OCI-LY3 (cell line): ENCODE measurements at regions not wholly inside any gene's neighbourhood (a gene's known extent, or its start where the extent isn't known, plus 50 kb on each side); places are given as distances from the start of the nearest gene placed in this dataset.

Experiments used
- EZH2phosphoT487 ChIP-seq: fragments of 200-600 bp; shearing (Covaris generic); IDR thresholded peaks from 2 replicates; pipeline ENCODE4 v1.6.1; 2018; ENCODE audit warnings: antibody characterized with exemption, mixed run types, low read depth
- TF ChIP-seq, protein P1 (sequence below): fragments of 200-600, 300-600 bp; sonication (generic); IDR thresholded peaks from 2 replicates; pipeline ENCODE4 v1.5.1; 2014; ENCODE audit warnings: antibody characterized with exemption, low read length, low read depth

DNA sequence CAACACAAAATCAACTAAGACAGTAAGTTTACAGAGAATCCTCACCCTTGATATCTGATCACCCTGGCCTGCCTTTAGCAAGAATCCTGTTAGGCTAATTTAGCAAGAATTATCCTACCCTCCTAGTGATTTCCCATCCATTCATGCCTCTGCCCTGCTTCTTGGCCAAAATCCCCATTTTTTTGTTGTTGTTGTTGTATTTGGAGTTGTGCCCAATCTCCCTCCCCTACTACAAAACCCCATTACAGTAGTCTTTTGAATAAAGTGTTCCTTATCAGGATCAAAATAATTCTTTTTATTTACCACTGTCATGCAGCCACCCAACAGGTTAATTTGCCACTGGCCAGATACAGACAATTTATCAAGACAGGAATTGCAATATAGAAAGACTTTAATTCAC, 58.5 kb upstream of the CLINT1 start:
- TF ChIP-seq EZH2phosphoT487 = no peak
- TF ChIP-seq, protein P1, sequence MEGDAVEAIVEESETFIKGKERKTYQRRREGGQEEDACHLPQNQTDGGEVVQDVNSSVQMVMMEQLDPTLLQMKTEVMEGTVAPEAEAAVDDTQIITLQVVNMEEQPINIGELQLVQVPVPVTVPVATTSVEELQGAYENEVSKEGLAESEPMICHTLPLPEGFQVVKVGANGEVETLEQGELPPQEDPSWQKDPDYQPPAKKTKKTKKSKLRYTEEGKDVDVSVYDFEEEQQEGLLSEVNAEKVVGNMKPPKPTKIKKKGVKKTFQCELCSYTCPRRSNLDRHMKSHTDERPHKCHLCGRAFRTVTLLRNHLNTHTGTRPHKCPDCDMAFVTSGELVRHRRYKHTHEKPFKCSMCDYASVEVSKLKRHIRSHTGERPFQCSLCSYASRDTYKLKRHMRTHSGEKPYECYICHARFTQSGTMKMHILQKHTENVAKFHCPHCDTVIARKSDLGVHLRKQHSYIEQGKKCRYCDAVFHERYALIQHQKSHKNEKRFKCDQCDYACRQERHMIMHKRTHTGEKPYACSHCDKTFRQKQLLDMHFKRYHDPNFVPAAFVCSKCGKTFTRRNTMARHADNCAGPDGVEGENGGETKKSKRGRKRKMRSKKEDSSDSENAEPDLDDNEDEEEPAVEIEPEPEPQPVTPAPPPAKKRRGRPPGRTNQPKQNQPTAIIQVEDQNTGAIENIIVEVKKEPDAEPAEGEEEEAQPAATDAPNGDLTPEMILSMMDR = no peak
